KBM-7 (cell line): ENCODE measurements at regions not wholly inside any gene's neighbourhood (a gene's known extent, or its start where the extent isn't known, plus 50 kb on each side); places are given as distances from the start of the nearest gene placed in this dataset.

Experiments used
- DNase-seq: peaks from one replicate; pipeline ENCODE4 v3.0.0-alpha.2; 2015
- in situ Hi-C: fragments of 300-500 bp; cut with MboI; formaldehyde crosslinking; loops from 2 replicates; pipeline ENCODE4 v1.14.3; 2020; ENCODE audit warnings: low sequenced_read_pairs, low pct_unique_long_range_greater_than_20kb, mixed read lengths

- DNase-seq = no peak
- in situ Hi-C loops = no loop called here
Measured at GRCh38 chr3:30368978-30369377, 237.4 kb upstream of the TGFBR2 start.

GRCh38 chr3:30370681-30371271 is 235.6 kb upstream of the TGFBR2 start:
- DNase-seq = no peak
- in situ Hi-C loops = no loop called here

GRCh38 chr3:30372837-30373236 is 233.6 kb upstream of the TGFBR2 start:
- no peak for DNase-seq
- in situ Hi-C loops = no loop called here

GRCh38 chr3:30384546-30385072 is 221.8 kb upstream of the TGFBR2 start:
- in situ Hi-C loops = no loop called here
- no peak for DNase-seq

DNA sequence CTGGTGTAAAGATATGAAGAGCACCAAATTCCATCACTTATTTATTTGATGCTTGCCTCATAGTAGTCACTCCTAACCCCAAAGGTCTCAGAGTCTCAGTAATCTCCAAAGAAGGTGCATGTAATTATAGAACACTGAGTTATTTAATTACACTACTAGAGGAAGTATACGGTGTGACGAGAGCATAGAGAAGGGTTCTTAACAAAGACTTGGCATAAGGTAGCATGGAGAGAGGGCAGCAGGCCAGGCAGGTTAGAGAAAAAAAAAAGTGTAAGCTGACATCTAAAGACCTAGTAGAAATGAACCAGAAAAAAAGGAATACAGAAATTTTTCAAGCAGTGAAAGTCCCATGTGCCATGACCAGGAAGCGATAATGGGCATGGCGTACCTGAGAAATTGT is 213.3 kb upstream of the TGFBR2 start:
- in situ Hi-C loops = no loop called here
- DNase-seq = no peak

DNA sequence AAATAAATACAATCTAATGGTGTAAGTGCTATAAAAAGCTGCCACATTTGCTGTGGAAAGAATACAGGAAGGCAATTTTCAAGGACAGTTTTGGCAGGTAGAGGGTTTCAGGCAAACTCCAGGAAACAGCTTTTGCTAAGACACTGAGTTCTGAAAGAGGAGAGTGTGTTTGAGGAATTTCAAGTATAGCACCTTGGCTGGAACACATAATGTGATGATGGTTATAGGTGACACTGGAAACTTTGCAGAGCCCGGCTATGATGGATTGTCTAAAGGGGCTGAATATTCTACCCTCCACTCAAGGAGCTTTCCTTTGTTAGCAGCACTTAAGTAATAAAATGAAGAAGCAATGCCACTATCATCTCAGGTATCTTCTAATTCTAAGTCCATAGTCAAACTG is 209.4 kb upstream of the TGFBR2 start:
- in situ Hi-C loops = no loop called here
- DNase-seq = no peak

- DNase-seq = no peak
- in situ Hi-C loops = no loop called here
Measured at GRCh38 chr3:30399394-30400181, 206.8 kb upstream of the TGFBR2 start.

DNA sequence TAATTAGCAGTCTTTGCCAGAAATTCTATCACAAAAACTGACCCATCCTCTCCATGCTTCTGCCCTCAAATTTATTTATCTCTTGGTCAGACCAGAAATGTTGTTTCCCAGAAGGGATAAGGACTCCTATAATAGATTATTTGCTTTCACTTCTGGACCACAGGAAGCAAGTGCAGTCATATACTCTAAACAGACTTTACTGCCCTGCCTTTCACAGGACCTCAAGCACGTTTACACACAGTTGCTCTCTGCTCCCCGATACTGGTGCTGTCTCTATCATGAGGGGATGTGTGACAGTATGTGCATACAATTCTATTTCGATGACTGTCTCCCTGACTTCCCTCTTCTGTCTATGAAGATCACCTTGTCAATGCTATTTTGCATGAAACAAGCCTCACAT is 205.5 kb upstream of the TGFBR2 start:
- no peak for DNase-seq
- in situ Hi-C loops = no loop called here

DNA sequence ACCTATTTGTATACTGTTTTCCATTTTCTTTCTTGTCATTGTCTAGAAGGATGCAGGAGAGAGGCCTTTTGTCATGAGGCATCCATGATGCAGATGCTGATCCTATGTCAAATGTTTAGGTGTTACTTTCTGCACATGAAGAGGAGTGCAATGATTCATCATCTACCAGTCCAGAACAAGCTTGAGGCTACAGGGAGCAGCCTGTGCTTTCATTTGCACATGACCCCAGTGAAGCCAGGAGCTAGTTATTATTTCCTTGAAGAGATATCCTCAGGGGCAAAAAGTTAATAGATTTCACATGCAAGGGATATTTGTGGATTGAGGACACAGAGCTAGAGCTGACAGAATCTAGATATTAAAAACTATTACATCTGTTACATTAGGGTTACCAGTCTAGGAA is 204.4 kb upstream of the TGFBR2 start:
- DNase-seq = no peak
- in situ Hi-C loops = no loop called here

DNA sequence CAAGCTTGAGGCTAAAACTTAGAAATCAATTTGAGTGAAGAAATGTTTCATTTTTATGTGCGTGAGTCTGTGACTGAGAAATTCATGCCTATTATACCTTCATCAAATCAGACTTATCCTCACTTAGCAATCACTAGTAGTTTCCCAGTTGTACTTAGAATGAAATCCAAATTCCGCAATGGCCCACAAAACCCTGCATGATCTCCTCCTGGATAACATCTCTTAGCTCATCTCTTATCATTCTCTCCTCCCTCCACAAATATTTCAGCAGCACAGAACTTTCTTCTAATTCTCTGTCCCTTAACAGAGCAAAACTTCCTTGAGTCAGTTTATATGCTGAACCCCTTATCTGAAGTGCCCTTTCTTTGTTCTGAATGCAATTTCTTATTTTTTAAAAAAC is 198.8 kb upstream of the TGFBR2 start:
- in situ Hi-C loops = no loop called here
- no peak for DNase-seq

DNA sequence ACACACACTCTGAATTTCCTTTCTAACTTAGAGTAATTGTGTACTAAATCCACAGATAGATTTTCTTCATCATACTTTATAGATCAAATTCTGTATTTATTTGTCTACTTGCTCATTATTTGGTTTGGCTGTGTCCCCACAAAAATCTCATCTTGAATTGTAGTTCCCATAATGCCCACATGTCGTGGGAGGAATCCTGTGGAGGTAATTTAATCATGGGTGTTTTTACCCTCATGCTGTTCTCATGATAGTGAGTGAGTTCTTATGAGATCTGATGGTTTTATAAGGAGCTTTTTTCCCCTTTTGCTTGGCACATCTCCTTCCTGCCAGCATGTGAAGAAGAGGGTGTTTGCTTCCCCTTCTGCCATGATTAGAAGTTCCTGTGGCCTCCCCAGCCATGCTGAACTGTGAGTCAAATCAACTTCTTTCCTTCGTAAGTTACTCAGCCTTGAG is 198.3 kb upstream of the TGFBR2 start:
- in situ Hi-C loops = no loop called here
- peak; percentile 9 for DNase-seq

DNA sequence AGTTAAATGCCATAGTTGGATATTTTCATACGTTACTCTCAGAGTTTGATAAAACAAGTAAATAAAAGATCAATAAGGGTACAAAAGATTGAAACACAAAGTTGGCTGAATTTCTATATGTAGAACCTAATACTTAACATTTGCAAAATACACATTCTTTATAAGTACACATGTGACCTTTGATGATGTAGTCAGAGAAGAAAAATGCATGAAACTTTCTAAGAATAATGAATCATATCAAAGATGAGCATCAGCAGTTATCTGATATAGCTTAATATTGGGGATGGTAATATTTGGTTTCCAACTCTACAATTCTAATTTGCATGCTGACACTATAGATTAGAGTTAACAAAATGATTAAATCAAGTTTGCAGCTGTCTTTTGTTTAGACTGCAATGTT is 188.0 kb upstream of the TGFBR2 start:
- in situ Hi-C loops = no loop called here
- no peak for DNase-seq

DNA sequence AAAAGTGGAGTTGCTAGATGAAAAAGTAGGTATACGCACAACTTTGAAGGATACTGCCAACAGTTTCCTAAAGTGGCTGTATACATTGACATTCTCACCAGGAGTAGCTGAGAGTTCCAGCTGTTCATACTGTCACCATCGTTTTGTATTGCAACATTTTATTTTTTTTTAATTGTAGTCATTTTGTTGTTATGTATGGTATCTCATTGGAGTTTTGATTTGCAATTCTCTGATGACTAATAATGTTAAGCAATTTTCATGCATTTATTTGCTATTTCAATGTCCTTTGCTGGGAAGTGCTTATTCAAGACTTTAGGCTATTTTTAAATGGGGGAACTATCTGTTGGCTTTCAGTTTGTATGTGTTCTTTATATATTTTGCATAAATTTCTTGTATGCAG is 185.1 kb upstream of the TGFBR2 start:
- DNase-seq = no peak
- in situ Hi-C loops = no loop called here

DNA sequence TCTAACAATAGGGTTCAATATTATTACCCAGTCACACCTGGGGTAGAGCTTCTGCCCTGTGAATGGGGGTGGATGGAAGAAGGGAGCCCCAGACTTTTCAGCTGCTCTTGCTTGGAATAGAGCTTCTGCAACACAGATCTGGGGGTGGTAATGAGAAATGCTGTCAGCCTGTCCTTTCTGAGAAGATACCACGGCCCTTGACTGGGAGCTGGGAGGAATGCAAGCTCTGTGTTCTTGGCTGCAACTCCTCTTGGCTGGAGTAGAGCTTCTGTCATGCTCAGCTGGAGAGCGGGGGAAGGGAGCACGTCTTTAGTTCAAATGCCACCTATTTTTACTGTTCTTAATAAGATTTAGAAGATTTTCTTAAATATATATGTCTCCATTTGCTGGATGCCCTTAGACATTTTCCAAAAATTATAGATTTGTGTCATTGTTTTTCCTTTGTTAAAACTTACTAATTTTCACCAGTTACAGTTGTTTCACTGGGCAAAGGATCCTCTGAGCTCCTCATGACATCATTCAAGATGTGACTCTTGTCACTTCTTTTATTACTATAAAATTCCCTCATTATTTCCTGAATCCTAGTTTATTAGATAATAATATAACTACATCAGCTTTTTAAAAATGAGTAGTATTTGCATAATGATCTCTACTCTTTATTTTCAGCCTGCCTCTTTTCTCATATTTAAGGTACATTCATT is 180.0 kb upstream of the TGFBR2 start:
- in situ Hi-C loops = no loop called here
- no peak for DNase-seq

GRCh38 chr3:30428251-30428650 is 178.2 kb upstream of the TGFBR2 start:
- in situ Hi-C loops = no loop called here
- no peak for DNase-seq

- no peak for DNase-seq
- in situ Hi-C loops = no loop called here
Measured at GRCh38 chr3:30435861-30436331, 170.5 kb upstream of the TGFBR2 start.

GRCh38 chr3:30437171-30437601 is 169.2 kb upstream of the TGFBR2 start:
- in situ Hi-C loops = no loop called here
- DNase-seq = no peak

DNA sequence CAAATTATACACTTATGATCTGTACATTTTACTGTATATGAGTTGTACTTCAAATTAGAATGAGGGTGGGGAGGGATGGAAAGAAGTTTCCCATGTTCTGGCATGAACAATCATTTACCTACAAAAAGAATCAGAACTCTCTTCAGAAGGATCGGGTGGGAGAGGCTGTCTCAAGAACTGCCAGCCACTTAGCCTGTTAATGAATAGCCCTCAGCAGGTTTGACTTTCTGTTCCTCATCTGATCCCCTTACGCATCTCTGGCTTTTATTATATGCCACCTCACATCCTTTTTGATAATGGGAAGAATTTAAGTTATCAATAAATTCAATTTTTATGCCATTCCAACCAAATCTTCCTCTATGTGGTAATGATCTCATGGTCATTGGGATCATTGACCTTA is 168.3 kb upstream of the TGFBR2 start:
- in situ Hi-C loops = no loop called here
- DNase-seq = no peak

GRCh38 chr3:30439451-30440053 is 166.8 kb upstream of the TGFBR2 start:
- in situ Hi-C loops = no loop called here
- DNase-seq = no peak

GRCh38 chr3:30440147-30440604 is 166.2 kb upstream of the TGFBR2 start:
- no peak for DNase-seq
- in situ Hi-C loops = no loop called here
